HCT116 (cell line): ENCODE measurements at regions not wholly inside any gene's neighbourhood (a gene's known extent, or its start where the extent isn't known, plus 50 kb on each side); places are given as distances from the start of the nearest gene placed in this dataset.

ENCODE experiments used
- ATAC-seq: fragments of 200-7000 bp; cut with Tn5 transposase; 2 replicates; pipeline ENCODE4 v1.9.1; 2020; ENCODE audit warnings: mild to moderate bottlenecking, moderate library complexity
- BruUV-seq: library from RNA; stranded (reverse); fragments of 400-500 nt; replicated peaks from 2 replicates; lab custom pipeline; 2021; lab: Mats Ljungman, UMichigan
- CTCF ChIA-PET: fragments of 300-600 bp; sonication (Branson Sonifier 250); formaldehyde crosslinking; loops from one replicate; lab custom pipeline; 2021; ENCODE audit warnings: antibody characterized with exemption; lab: Charles Lee
- POLR2A ChIA-PET: fragments of 300-600, 350-600 bp; sonication (Branson Sonifier 250); formaldehyde crosslinking; loops from one replicate; lab custom pipeline; 2021; ENCODE audit warnings: antibody characterized with exemption; lab: Charles Lee
- RAD21 ChIA-PET, 2 experiments: fragments of 300-600 bp; sonication (Branson Sonifier 250); formaldehyde crosslinking; loops; one replicate each; lab custom pipeline; 2023; ENCODE audit warnings: low total read pairs in 2 of 2; ENCODE audit not compliant: uncharacterized antibody in 2 of 2, unreplicated experiment in 2 of 2, low non-redundant PET in 1 of 2; lab: Charles Lee
- DNase-seq: peaks from one replicate; pipeline ENCODE4 v3.0.0-alpha.2; 2010; ENCODE audit warnings: low read depth, low spot score
- H2AFZ ChIP-seq: fragments of 200-600 bp; shearing (Covaris generic), sonication (generic); 2 replicates; pipeline ENCODE4 v1.6.1; 2017; ENCODE audit warnings: low read depth, mixed run types, mixed read lengths, antibody characterized with exemption, low read length; ENCODE audit not compliant: poor library complexity, severe bottlenecking
- H3K27ac ChIP-seq: 2 replicates; pipeline ENCODE4 v1.5.1; 2012; ENCODE audit warnings: low read depth, low read length
- H3K27me3 ChIP-seq: fragments of 200-600 bp; sonication (generic); 2 replicates; pipeline ENCODE4 v1.6.1; 2016; ENCODE audit warnings: mixed run types, low read length, mixed read lengths; ENCODE audit not compliant: insufficient read depth
- H3K36me3 ChIP-seq, 2 experiments: fragments of 200-500 bp in 1 of 2; fragments of 200-600 bp in 1 of 2; sonication (Bioruptor generic) in 1 of 2; sonication (generic) in 1 of 2; 2 replicates each; pipeline versions ENCODE4 v1.5.1 to v1.6.1; 2014 to 2016; ENCODE audit warnings: low read length in 2 of 2, inconsistent platforms in 1 of 2, mixed read lengths in 1 of 2, mixed run types in 1 of 2; ENCODE audit not compliant: insufficient read depth in 2 of 2, control insufficient read depth in 1 of 2
- H3K4me1 ChIP-seq, 2 experiments: fragments of 200-600 bp in 1 of 2; sonication (generic) in 1 of 2; 2 replicates each; pipeline versions ENCODE4 v1.5.1 to v1.6.1; 2012 to 2017; ENCODE audit warnings: low read length in 2 of 2, inconsistent platforms in 1 of 2, mild to moderate bottlenecking in 1 of 2, mixed read lengths in 1 of 2, mixed run types in 1 of 2, moderate library complexity in 1 of 2; ENCODE audit not compliant: insufficient read depth in 2 of 2, control insufficient read depth in 1 of 2
- H3K4me2 ChIP-seq: fragments of 200-600 bp; sonication (generic); 2 replicates; pipeline ENCODE4 v1.6.1; 2017; ENCODE audit warnings: mixed run types, low read length, mixed read lengths
- H3K4me3 ChIP-seq, 2 experiments: fragments of 200-600 bp in 1 of 2; sonication (generic) in 1 of 2; replicated peaks in 1 of 2; 2 replicates each; pipeline ENCODE4 v1.5.1; 2011 to 2016; ENCODE audit warnings: low read length in 2 of 2, control low read depth in 1 of 2, low read depth in 1 of 2, mild to moderate bottlenecking in 1 of 2, mixed read lengths in 1 of 2, mixed run types in 1 of 2
- H3K79me2 ChIP-seq: fragments of 200-600 bp; sonication (generic); 2 replicates; pipeline ENCODE4 v1.6.1; 2017; ENCODE audit warnings: mild to moderate bottlenecking, mixed run types, low read length, moderate library complexity, mixed read lengths; ENCODE audit not compliant: insufficient read depth
- H3K9ac ChIP-seq: fragments of 200-600 bp; sonication (generic); 2 replicates; pipeline ENCODE4 v1.6.1; 2016; ENCODE audit warnings: low read length, mixed read lengths
- H3K9me2 ChIP-seq: fragments of 200-600 bp; sonication (generic), shearing (Covaris generic); 2 replicates; pipeline ENCODE4 v1.6.1; 2017; ENCODE audit warnings: mixed run types, mild to moderate bottlenecking, moderate library complexity; ENCODE audit not compliant: insufficient read depth
- H3K9me3 ChIP-seq, 2 experiments: fragments of 200-500 bp in 1 of 2; fragments of 200-600 bp in 1 of 2; sonication (Bioruptor generic) in 1 of 2; sonication (generic) in 1 of 2; 2 replicates each; pipeline ENCODE4 v1.6.1; 2014 to 2017; ENCODE audit warnings: low read length in 2 of 2, mixed read lengths in 2 of 2, inconsistent platforms in 1 of 2, low read depth in 1 of 2, mild to moderate bottlenecking in 1 of 2, mixed run types in 1 of 2, moderate library complexity in 1 of 2; ENCODE audit not compliant: control insufficient read depth in 1 of 2, insufficient read depth in 1 of 2
- H4K20me1 ChIP-seq: fragments of 200-600 bp; sonication (generic), shearing (Covaris generic); 2 replicates; pipeline ENCODE4 v1.6.1; 2017; ENCODE audit warnings: mixed run types, mild to moderate bottlenecking, moderate library complexity; ENCODE audit not compliant: insufficient read depth
- ATF3 ChIP-seq: IDR thresholded peaks from 2 replicates; pipeline ENCODE4 v1.6.1; 2012
- CEBPB ChIP-seq: IDR thresholded peaks from 2 replicates; pipeline ENCODE4 v1.6.1; 2012; ENCODE audit warnings: low read depth
- EGR1 ChIP-seq: IDR thresholded peaks from 2 replicates; pipeline ENCODE4 v1.6.1; 2012; ENCODE audit warnings: low read depth
- EZH2phosphoT487 ChIP-seq: fragments of 200-600 bp; IDR thresholded peaks from 2 replicates; pipeline ENCODE4 v1.6.1; 2018; ENCODE audit warnings: antibody characterized with exemption, borderline replicate concordance
- JUND ChIP-seq: IDR thresholded peaks from 2 replicates; pipeline ENCODE4 v1.6.1; 2012
- RAD21 ChIP-seq: IDR thresholded peaks from 2 replicates; pipeline ENCODE4 v1.6.1; 2012; ENCODE audit warnings: low read depth, mild to moderate bottlenecking
- ZFX ChIP-seq: fragments of 450-650 bp; IDR thresholded peaks from 2 replicates; pipeline ENCODE4 v1.6.1; 2017
- ZNF274 ChIP-seq: fragments of 200-500 bp; sonication (Bioruptor generic); IDR thresholded peaks from 2 replicates; pipeline ENCODE4 v1.6.1; 2014; ENCODE audit warnings: mild to moderate bottlenecking, low read depth, low read length, inconsistent platforms
- intact Hi-C: fragments of 100-400 bp; cut with micrococcal nuclease; formaldehyde crosslinking; loops from 2 replicates; pipeline ENCODE4 v1.10.0; 2022
- TF ChIP-seq, protein P1 (sequence below): IDR thresholded peaks from 2 replicates; pipeline ENCODE4 v1.6.1; 2011; ENCODE audit warnings: mild to moderate bottlenecking, low read length, moderate library complexity; ENCODE audit not compliant: insufficient replicate concordance; ENCODE audit errors: extremely low read depth

DNA sequence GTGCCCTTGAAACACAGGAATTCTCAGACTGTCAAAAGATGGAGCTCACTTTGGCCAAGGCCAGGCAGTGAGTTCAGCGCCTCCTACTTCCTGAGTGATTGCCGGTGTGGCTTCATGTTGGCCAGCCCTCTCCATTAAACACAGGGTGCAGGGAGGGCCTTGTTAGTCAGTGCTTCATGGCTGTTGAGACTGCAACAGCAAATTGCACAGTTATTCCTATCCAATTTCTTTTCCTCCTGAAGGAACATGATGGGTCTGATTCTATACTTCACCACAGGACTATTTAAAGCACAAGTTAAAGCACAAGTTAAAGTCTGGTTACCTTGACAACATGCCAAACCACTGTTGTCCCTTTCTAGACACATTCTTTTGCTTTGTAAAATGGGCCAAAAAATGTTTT lies 156.6 kb downstream of the SIPA1L2 start:
- Histone ChIP-seq H3K27ac (no peak overlapping the region), H3K36me3 (no peaks in the 10 kb centered on the region), H4K20me1 (no peaks in the 10 kb centered on the region), H3K79me2 (no peaks in the 10 kb centered on the region), H3K9me3 (no peaks in the 10 kb centered on the region), H3K4me2 (no peak overlapping the region), H2AFZ (no peak overlapping the region), H3K4me1 (peaks cover 14 to 22% of the 10 kb centered on the region in 2 experiments), H3K4me3 (no peak overlapping the region), H3K9ac (no peak overlapping the region), H3K27me3 (no peaks in the 10 kb centered on the region), H3K9me2 (no peaks in the 10 kb centered on the region)
- ChIA-PET RAD21 (no interaction called here), POLR2A (no interaction called here), CTCF (no interaction called here)
- no TSS peak for BruUV-seq
- intact Hi-C loops: no loop called here
- TF ChIP-seq, protein P1, sequence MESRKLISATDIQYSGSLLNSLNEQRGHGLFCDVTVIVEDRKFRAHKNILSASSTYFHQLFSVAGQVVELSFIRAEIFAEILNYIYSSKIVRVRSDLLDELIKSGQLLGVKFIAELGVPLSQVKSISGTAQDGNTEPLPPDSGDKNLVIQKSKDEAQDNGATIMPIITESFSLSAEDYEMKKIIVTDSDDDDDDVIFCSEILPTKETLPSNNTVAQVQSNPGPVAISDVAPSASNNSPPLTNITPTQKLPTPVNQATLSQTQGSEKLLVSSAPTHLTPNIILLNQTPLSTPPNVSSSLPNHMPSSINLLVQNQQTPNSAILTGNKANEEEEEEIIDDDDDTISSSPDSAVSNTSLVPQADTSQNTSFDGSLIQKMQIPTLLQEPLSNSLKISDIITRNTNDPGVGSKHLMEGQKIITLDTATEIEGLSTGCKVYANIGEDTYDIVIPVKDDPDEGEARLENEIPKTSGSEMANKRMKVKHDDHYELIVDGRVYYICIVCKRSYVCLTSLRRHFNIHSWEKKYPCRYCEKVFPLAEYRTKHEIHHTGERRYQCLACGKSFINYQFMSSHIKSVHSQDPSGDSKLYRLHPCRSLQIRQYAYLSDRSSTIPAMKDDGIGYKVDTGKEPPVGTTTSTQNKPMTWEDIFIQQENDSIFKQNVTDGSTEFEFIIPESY: no peak
- TF ChIP-seq EGR1 (no peak), JUND (no peak), CEBPB (no peak), ZNF274 (no peak), ZFX (no peak), ATF3 (no peak), RAD21 (no peak), EZH2phosphoT487 (no peak)
- ATAC-seq (0 out of 2 replicates have a peak, but pooled peaks have one; percentile 46), DNase-seq (no peak)
